ENCODE measurements at regions not wholly inside any gene's neighbourhood (a gene's known extent, or its start where the extent isn't known, plus 50 kb on each side); places are given as distances from the start of the nearest gene placed in this dataset.

DNA sequence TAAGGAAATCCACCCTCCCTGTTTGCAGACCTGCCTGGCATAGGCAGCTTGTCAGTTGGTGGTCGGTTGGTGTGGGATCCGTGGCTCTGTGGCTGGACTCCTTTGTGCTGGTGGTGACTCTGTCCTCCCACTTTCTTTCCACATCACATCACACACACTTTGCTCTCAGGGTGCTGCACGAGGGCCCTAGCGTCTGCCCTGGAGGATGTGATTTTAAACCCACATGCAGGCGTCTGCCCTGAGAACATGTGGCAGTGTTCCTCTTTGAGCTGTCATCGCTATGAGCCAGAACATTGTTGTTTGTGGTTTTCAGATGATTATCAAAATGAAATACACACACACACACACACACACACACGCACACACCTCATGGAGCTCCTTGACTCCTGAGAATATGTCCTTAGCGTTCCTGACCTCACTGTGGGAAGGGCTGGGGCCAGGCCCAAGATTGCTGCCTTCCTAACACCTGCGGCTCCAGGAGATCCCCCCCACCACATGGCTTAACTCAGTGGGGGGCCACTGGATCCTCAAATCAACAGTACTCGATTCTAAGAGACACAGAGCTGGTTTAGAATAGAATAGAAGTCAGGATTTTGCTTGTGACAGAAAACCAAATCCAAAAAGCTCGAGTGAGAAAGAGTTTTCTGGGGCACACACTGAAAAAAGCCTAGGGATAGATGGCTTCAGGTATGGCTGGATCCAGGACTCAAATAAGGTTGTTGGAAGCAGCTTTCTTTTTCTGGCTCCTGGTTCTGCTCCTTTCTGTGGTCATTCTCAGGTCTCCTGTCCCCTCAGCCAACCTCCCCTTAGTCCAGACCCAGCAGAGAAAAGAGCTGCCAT is 54.8 kb downstream of the RTP5 start:
- no peak for DNase-seq

GRCh38 chr2:241924909-241925250 is 55.4 kb downstream of the RTP5 start:
- DNase-seq, result no peak

- no peak for DNase-seq
Measured at GRCh38 chr2:241925277-241925676, 55.7 kb downstream of the RTP5 start.

DNA sequence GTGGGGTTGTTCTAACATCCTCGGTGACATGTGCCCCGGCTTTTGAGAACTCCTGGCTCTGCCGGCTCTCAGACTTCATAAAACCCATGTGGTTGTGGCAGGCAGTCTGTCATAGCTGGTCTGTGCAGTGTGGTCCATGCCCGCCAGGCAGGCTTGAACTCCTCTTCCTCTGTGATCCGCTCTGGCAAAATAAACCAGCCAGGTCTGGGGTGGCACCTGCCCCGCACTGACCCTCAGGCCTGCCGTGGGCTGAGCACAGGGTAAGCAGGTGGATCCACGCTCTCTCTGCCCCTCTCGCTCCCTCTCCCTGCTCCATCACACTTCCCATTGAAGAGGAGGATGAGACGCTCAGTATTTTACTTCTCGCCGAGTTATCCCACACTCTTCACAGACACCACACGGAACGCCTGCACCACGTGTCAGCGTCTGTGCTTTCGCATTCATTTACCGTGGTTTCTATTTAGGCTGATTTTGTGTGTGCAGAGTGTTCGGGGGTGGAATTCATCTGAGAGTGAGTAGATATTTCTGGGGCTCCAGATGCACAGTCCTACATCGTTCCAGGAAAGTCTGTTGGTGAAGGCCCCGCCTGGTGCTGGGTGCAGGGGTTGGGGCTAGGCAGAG is 56.4 kb downstream of the RTP5 start:
- DNase-seq, result no peak

- no peak for DNase-seq
Measured at GRCh38 chr2:241926541-241927311, 57.2 kb downstream of the RTP5 start.

DNA sequence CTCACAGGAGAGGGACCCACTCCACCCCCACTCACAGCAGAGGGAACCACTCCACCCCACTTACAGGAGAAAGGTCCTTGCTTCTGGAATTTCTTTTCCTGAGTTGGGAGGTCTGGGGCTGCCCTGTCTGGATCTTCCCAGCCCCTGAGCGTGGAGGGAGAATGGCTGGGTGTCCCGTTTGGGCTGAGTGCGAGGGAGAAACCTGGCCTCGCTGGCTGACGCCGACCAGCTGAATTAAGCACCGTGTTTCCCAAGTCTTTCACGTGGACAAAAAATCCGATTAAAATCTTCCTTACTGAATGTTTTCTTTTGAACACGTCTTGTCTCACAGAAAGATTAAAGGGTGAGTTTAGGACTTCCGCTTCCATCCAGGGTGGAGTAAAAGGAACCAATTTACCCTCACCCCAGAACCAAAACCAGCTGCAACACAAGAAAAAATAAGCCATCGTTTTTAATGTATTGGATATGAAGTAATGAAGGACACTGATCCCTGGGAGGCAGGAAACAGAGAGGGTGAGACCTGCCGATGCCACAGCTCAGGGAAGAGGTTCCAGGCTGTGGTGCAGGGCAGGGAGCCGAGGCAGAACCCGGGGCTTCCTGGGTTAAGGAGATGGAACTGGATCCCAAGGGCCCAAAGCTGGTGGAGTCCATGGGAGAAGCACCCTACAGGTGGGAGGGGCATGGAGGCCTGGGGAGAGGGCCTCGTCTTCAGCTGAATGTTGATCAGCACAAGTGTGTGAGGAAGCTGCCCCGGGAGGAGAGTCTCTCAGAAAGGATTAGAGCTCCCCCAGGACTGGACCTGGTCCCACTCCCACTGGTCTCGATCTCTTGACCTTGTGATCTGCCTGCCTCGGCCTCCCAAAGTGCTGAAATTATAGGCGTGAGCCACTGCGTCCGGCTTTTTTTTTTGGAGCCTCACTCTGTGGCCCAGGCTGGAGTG is 60.3 kb downstream of the RTP5 start:
- no peak for DNase-seq

- DNase-seq, result no peak
Measured at GRCh38 chr2:241931084-241931975, 61.8 kb downstream of the RTP5 start.

DNA sequence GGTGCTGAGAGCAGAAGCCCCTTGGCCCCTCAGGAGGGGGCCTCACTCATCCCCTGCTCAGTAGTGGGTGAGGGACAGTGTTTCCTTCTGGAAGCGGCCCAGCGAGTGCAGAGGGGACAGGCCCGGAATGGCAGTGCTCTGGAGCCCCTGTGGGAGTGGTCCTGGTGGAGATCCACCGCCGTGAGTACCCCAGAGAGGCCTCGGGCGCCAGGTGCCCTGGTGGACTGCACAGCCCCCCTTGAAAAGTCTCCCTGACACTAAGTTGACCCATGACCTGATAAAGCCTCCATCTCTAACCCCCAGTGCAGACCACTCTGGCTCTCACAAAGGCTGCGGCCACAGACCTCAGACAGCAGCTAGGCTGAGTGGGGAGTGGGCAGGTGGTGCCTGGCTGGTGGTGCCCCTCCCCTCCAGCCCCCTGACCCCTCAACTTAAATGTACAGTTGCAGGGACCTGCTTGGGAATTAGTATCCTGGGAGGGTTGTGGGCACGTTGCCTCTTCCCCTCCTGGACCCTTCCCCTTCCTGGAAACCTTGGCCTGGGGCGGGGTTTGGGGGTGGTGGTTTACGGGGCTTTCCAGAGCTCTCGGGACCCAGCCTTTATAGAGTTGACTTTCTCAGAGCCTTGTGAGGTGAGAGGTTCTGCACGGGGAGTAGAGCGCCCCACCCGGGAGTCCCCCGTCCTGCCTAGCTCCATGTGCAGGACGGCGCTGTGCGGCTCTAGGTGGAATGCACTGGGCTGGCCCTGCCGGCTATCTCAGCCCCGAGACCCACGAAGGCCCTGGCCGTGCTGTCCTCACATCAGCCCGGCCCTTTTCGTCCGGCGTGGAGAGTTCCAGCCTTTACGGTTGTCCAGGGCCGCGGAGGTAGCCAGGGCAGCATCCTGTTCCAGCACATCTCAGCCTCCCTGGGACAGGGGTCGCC is 62.7 kb downstream of the RTP5 start:
- DNase-seq, result no peak

GRCh38 chr2:241932899-241933178 is 63.3 kb downstream of the RTP5 start:
- DNase-seq, result no peak

GRCh38 chr2:241933179-241933911 is 63.8 kb downstream of the RTP5 start:
- no peak for DNase-seq

GRCh38 chr2:241935314-241935713 is 65.8 kb downstream of the RTP5 start:
- DNase-seq, result no peak

GRCh38 chr2:241935774-241936173 is 66.2 kb downstream of the RTP5 start:
- no peak for DNase-seq

- DNase-seq, result no peak
Measured at GRCh38 chr2:241936457-241937133, 67.1 kb downstream of the RTP5 start.

GRCh38 chr2:241937297-241937696 is 67.8 kb downstream of the RTP5 start:
- no peak for DNase-seq

- no peak for DNase-seq
Measured at GRCh38 chr2:241939541-241939940, 70.0 kb downstream of the RTP5 start.

DNA sequence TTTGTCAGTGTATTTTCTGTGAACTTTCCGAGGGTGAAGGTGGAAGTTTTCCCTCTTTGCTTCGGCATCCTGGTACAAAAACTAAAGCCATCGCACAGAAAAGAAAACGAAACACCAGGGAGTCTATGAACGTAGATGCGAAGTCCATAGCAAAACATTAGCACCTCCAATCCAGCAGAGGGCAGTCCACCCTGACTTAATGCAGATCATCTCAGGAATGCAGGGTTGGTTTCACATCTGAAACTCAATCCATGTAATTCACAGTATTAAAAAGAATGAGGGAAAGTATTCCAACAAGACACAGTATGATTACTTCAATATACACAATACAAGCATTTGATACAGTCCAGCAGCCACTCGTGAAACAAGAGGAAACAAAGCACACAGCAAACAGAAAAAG is 70.8 kb downstream of the RTP5 start:
- DNase-seq, result no peak

DNA sequence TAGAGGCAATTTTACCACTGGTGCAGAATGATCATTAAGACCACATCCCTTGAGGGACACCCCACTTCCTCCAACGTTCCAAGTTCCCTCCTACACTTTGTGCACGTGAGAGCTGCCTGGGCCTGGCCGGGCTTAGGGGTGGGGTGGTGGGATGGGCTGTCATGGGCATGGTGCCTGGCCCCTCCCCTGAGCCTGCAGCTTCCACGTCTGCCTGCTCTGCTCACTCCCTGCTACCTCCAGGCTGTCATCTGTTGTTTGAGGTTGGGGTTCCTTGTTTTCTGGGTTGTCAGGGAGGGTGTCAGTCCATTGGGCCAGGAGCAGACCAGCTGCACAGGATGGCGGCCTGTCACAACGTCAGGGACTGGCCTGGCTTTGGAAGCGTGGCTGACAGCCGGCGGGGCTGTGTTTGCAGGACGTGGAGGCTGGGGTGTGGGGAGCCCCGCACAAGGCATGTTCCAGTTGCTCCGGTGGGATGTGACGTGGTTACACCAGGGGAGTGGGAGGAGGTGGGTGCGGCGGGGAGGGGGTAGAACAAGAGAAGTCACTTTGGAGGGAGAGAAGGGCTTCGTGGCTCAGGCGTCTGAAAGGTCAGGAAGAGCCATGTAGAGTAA is 72.3 kb downstream of the RTP5 start:
- DNase-seq, result no peak

DNA sequence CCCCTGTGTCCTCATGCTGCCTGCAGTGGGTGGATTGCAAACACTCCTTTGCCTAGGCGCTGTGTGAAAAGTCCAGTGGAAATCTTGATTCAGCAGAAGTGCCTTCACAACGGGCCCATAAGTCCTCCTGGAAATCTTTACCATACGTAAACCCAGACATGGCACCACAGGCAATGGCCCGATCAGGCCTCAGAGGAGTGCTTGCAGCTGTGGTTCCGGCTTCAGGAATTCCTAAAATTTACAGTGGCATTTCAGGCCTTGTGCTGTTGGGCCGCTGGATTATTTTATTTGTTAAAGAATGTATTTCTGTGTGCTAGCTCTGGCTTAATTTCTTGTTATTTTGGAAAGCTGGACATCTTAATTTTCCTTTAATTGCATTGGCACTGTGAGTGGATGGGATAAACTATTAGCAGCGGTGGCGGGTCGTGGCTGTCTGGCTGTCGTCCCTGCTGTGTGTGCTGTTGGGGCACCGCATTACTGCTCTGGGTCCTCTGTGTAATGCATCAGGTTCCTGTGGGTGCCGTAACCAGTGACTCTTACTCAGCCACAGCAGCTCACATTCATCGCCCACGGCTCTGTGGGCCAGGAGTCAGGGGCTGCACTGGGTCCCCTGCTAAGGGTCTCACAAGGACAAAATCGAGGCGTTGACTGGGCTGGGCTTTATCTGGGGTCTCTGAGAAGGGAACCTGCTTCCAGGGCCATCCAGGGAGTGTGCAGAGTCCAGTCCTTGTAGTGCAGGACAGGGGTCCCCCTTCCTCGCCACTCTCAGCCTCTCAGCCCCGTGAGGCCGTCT is 73.1 kb downstream of the RTP5 start:
- DNase-seq, result no peak
